GM18858 (cell line): ENCODE measurements at regions not wholly inside any gene's neighbourhood (a gene's known extent, or its start where the extent isn't known, plus 50 kb on each side); places are given as distances from the start of the nearest gene placed in this dataset.

ENCODE experiments used
- ATAC-seq: cut with Tn5 transposase; IDR thresholded peaks from one replicate; pipeline ENCODE4 v1.9.1; 2021; ENCODE audit not compliant: unreplicated experiment

DNA sequence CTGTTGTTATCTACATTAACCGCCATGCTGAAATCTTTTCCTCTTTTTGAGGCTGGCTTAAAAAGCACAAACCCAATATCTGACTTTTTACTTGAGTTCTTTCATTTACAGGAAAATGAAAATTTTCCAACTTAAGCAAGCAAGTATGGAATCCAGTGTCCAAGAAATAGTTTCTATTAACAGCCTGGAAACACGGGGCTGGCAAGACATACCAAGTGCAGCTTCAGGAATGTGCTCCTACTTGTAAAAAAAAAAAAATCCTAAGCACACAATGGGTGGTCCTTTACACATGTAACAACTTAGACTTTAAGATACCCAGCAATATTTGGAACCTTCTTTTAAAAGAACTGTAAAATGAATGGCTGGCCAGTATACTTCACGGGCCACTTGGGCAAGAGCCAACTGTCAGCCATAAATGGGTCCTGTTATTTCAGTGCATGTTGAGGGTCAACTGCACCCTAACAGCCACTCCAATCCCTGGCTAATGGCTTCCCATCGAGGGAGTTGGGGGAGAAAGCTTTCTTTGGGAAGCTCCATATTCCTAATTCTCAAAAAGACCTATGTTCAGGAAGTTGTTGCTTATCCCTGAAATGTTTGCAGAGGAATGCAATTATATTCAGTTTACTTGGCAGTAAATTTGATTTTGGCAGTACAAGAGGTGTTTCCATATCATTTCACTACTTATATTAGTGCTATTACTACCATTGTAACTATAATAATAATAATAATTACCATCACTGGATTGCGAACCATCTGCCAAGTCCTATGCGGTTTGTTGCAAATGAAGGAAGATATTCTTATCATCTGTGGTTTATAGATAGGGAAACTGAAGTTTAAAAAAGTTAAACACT, 236.4 kb upstream of the TMEM72 start:
- no peak for ATAC-seq

DNA sequence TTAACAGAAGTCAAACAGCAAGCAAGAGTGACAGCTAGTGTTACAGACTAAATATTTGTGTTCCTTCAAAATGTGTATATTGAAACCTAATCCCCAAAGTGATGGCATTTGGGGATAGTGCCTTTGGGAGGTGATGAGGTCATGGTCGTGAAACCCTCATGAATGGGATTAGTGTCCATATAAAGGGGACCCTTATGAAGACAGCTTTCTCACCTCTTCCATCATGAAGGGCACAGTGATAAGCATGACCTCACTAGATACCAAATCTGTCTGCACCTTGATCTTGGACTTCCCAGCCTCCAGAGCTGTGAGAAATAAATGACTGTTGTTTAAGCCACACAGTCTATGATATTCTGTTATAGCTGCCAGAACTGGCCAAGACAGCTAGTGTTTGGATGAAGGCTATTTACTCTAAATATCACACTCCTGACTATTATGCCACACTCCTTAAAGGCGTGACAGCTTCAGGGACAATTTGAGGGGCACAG, 235.7 kb upstream of the TMEM72 start:
- ATAC-seq, result no peak

DNA sequence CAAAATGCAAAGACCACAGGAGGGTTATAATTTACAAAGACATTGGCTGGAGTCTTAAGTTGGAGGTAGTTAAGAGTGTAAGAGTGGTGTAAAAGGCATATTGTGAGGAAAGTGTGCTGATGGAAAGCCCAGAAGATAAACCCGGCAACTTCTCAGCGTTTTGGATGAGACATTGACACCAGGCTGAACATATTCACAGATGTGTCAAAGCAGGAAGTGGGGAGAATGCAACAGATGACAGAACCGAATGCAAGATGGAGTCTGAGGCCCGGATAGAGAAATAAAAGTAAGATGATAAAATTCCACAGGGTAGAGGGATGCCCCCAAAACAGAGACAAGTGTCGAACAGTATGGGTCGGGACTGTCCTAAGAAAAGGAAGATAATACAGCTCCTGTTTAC, 230.4 kb upstream of the TMEM72 start:
- ATAC-seq, result no peak

DNA sequence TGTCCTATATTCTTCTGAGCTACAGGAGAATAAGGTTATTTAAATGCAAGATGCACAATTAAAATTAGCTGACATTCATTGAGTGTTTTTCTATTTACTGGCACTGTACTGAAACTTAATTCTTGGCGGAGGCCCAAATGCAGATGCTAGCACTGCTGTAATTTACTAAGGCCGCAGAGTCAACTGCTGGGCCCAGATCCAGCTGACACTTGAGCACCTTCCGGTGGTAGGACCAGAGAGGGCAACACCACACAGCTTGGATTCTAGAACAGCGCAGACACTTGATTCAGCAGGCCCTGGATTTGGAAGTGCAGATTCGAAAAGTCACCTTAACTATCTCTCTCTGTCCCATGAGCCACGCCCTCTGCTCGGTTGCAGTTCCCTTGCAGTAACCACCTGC, 228.6 kb upstream of the TMEM72 start:
- ATAC-seq, result no peak

DNA sequence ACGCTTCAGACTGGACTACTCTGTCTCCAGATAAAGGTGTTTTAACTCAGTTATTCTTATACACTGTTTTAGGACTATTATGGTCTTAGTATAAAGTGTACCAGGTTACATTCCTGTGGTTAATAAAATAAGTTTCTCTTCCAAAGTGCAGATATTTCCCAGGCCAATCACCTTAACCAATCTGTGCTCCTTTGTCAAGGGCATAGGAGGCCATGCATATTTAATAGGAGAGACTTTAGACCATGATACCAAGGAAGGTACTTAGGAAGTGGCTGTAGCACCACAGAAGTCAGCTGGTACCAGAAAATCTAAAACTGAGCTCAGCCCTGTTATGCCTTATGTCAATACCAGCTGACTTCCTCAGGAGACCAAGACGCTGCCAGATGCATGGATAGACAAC, 226.5 kb upstream of the TMEM72 start:
- ATAC-seq, result no peak

DNA sequence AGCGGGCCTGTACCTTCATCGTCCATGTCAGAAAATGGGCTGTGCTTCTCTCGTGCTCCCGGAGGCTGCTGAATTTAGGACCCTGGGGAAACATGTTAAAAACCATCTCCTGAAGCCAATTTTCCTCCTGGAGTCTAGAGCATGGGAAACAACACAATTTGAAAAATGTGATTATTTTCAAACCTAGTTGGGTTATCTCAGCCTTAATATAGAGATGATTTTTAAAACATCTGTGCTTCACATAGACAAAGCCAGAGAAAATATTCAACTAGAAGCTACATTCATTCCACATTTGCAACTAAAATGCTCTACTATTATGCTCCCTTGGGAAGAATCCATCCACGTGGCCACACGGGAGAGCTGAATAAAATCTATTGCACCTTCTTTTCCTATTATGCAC, 225.9 kb upstream of the TMEM72 start:
- no peak for ATAC-seq

DNA sequence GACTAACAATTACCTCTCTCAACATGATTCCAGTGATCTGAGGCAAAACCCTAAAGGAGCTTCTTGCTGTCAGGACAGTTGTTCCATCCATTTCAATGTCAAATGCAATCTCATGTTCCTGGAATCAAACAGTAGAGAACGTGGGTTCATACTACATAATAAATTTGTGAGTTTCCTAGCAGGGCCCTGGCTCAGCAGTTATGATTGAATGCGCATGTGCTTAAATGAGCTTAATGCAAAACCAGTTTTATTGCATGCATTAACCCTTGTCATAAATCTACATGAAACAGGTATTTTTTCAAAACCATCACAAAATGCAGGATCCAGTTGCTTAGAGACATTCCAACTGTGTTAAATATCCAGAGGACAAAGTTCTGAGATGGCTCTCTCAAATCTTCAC, 225.4 kb upstream of the TMEM72 start:
- no peak for ATAC-seq

DNA sequence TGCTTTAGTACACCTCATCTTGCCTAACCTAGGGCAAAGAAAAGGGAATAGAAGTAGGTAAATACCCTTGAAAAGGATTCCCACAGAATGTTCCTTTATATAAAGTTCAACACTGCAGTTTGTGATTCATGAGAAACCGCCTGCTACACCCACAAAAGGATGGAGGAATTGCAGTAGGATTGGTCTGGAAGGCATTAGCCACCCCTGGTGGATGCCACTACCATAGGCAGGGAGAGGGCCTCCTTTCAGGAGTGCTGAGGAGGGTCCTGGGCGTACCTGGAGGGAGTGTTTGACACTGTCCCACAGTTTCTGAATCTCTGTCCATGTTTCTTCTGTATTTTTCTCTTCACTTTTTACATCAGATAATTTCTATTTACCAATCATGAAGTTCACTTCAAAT, 221.8 kb upstream of the TMEM72 start:
- no peak for ATAC-seq

DNA sequence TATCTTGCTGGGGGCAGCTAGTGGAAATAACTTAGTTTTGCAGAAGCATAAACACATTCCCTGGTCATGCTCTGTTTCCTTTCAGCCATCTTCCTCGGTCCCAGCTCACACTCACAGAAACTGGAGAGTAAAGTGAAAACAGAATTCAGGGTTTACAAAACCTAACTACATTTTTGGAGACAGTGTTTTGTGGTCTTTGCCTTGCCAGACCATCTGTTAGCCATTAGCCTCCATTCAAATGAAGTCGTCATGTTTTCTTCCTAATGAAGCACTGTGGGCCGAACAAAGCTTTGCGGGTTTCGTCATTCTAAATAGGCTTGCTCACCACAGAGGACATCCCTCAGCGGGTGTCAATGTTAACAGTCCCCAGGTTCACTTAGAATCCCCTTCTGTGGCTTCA, 214.6 kb upstream of the TMEM72 start:
- no peak for ATAC-seq

DNA sequence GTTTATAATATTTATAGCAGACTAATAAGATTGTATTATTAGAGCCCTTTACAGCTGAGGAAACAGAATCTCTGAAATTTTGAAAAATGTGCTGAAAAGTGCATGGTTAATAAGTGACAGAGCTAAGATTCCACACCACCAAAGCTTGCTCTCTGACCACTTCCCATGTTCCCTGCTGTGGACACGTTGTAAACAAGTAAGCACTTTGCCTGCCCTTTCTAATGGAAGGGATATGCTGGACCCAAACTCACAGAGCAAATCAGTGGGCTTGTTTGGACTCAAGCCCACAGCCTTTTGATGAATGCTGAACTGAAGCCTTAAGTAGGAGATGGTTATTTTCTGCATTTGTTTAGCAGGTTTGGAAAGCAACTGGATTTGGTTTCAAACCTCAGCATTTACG, 214.0 kb upstream of the TMEM72 start:
- ATAC-seq, result no peak

DNA sequence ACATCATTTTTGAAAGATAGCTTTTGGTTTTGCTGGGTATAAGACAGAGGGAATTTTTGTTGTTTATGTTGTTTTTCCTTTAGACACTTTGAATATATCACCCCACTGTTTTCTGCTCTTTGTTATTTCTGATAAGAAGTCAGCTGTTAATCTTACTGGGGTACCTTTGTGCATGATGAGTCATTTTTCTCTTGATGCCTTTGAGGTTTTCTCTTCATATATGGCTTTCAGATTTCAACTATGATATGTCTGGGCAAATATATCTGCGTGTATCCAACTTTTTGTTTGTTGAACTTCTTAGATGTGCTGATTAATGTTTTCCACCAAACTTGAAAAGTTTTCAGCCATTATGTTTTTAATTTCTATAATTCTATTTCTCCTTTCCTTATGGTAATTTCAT, 208.6 kb upstream of the TMEM72 start:
- ATAC-seq, result no peak

DNA sequence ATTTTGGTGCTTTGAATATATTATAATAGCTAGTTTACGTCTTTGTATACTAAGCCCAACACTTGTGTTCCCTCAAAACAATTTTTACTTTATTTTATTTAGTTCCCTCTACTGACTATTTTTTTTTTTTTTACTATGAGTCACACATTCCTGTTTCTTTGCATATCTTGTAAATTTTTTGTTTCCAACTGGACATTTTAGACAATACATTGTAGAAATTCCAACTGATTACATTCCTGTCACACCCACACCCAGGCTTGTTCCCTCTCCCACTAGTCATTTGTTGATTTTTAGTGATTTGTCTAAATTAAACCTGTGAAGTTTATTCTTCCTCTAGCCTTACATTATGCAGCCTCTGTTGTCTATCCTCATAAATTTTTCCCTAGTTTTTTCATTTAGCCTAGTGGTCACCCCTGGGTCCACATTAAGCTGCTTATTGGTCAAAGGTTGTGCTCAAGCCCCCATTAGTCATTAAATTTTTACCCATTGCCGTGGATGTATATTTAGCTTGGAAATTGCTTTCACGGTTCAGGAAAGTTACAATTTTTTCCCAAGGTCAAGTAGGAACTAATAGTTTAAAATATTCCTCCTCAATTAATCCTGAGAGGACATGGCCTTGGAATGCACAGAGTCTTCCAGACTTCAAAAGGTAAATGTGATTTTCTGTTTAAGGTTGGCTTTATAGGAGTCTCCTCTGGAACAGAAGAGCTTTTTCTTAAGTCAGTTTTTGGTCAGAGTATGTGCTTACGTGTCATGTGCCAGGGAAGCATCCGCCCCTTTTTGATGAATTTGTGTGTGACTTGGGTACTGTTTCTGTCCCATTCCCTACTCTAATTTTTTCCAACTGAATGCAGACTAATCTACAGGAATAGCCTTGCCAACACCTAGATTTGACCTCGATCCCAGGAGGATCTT, 207.6 kb upstream of the TMEM72 start:
- ATAC-seq, result no peak

DNA sequence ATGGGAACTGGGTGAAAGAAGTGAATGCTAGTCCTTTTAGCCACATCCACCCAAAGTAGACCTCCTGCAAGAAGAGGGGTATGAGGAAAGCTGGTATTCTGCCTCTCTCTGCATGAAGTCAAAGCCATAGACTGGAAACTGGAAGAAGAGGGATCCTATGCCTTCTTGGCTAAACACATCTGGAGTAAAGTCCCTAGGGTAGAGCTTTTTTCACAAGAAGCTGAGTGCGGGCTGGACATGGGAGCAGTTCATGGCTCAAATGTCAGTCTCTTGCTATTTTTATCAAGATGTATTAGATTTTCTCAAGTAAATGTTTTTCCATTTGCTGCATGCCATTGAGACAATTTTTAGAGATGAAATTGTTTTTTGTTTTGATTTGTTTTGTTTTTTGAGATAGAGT, 206.5 kb upstream of the TMEM72 start:
- no peak for ATAC-seq

DNA sequence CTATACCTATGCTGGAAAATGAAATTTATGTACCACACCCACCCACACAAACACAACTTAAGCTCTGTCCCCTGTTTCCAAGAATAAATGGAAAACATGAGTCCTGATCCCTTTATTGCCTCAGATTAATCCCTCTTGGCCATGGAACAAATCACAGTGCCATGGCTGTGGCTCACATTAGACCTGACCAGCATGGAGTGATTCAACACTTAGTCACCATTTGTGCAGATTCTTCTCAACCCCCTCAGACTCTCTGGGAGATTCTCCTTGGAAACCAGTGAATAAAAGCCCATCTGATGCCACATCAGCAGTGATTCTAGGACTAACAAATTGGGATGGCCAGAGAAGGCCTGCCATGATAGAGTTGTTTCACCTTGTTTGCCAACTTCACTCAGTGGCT, 204.4 kb upstream of the TMEM72 start:
- no peak for ATAC-seq

DNA sequence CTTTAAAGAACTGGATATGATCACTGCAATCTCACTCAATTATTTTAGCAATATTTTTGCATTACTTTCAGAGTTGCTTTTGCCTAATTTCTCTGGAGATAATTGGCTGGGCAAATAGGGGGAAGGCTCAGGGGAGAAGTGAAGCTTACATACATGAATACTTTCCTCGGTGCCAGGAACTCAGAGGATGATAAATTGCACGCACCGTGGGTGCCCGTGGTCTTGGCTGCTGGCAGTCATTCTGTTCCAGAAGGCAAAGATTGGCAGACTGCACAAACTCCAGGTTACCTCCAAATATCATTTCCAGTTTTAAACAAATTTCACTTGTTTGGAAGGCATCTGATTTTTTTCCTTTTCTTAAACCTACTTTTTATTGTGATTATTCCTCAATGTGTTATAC, 197.8 kb upstream of the TMEM72 start:
- ATAC-seq, result no peak

DNA sequence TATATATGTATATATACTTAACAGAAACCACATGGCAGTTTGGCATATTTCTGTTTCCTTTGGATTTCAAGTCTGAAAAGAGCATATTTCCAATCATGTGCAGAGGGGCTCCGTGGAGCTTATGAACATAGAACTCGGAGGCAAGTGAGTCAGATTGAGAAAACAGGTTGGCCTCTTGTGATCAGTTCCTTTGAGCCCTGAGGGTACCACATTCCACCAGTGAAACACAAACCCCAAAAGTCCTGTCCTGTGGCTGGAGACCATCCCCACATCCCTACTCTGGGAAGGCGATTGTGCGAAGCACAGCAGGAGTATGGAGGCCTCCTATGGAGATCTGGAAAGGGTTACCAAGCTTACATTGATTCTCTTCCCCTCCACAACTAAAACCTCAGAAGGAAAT, 196.7 kb upstream of the TMEM72 start:
- ATAC-seq, result no peak

DNA sequence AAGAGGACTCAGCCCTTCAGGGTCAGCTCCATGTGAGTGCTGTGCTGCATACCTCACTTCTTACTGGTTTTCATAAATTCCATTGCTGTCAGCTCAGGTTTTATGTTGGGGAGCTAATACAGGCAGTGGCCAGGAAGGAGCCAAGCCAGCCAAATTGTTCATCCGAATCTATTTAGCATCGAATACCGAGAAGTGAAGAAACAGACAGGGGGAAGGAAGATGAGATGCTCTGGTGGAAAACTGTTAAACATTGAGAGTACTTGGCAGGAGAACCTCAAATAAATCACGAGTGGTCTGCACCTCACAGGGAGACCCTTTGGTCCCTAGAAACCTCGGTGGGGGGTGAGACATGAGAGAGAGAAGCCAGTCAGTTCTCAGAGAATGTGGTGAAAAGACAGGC, 196.0 kb upstream of the TMEM72 start:
- ATAC-seq, result no peak

DNA sequence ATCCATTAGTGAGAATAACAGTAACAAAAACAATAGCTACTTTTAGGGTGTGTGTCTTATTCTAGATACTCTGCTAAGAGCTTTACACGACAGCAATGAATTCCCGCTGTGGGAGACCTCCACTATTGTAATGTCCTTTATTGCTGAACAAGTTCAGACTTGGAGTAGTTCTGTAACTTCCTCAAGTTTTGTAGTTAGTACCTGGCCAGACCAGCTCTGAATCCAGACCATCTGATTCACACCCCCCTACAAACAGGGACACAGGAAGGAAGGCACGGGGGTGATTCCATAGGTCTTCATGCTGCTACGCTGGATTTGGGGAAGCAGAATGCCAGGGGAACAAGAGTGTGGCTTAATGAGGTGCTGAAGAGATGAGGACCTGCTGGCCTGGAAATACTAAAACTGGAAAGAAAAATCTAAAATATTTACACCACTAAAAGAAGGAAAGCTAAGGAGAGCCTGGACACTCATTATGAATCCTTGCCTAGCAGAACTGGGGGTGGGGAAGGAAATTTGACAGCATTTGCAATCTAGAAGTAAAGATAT, 194.6 kb upstream of the TMEM72 start:
- no peak for ATAC-seq

DNA sequence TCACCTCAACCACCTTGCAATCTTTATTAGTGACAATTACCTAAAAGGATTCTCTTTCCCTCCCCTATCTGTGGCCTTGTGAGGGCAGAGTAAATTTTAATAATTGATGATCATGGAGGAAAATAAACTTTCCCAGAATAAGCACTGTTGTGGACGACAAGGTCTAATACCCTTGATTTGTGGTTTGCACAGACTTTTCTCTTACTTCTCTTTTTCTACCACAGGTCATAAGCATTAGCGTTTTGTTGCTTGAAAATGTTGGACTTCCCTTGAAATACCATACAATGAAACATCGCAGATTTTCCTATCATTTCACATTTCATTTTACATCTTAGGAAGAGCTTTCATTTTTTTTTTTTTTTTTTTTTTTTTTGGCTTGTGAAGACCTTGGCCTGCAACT, 188.1 kb upstream of the TMEM72 start:
- ATAC-seq, result no peak

DNA sequence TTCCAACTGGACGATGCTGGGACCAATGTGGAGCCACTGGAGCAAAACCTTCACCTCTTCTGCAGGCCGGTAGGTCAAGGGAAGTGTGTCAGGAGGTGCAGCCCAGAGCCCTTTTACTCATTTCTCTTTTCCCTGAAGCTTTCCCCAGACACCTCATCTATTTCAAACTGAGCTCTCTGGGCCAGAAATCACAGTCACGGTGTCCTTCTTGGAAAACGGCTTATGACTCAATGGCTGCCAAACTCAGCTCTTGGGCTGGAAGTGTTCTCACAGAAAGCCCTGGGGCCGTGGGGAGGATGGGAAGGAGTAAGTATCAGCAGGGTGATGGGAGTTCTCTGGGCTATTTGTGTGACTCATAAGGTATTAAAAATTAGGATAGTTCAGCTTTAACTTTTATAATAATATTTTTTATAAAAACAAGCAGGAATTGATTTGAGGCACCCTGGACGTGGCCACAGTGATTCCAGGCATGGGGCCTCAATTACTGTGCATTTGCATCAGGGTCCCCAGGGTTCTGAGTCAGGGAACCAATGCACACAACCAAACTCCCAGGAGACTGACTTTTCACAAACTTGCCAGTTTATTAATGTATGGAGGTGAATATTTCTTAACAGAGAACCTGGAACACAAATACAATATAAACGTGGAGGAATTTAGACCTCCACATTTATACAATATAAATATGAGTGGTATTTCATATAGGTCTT, 187.4 kb upstream of the TMEM72 start:
- ATAC-seq, result no peak
